ENCODE measurements at regions not wholly inside any gene's neighbourhood (a gene's known extent, or its start where the extent isn't known, plus 50 kb on each side); places are given as distances from the start of the nearest gene placed in this dataset.

GRCh38 chr11:121890377-121890776 is 225.6 kb downstream of the BLID start:
- TF ChIP-seq EZH2 (optimal IDR thresholded peaks at IDR 0.05; ENCODE audit: low read depth, low read length), result no peak
- TF ChIP-seq, protein P1, sequence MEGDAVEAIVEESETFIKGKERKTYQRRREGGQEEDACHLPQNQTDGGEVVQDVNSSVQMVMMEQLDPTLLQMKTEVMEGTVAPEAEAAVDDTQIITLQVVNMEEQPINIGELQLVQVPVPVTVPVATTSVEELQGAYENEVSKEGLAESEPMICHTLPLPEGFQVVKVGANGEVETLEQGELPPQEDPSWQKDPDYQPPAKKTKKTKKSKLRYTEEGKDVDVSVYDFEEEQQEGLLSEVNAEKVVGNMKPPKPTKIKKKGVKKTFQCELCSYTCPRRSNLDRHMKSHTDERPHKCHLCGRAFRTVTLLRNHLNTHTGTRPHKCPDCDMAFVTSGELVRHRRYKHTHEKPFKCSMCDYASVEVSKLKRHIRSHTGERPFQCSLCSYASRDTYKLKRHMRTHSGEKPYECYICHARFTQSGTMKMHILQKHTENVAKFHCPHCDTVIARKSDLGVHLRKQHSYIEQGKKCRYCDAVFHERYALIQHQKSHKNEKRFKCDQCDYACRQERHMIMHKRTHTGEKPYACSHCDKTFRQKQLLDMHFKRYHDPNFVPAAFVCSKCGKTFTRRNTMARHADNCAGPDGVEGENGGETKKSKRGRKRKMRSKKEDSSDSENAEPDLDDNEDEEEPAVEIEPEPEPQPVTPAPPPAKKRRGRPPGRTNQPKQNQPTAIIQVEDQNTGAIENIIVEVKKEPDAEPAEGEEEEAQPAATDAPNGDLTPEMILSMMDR (IDR thresholded peaks at IDR 0.05; ENCODE audit: low read length), result no peak
